HCT116 (cell line): ENCODE measurements at regions not wholly inside any gene's neighbourhood (a gene's known extent, or its start where the extent isn't known, plus 50 kb on each side); places are given as distances from the start of the nearest gene placed in this dataset.

ENCODE experiments used
- ATAC-seq: fragments of 200-7000 bp; cut with Tn5 transposase; 2 replicates; pipeline ENCODE4 v1.9.1; 2020; ENCODE audit warnings: mild to moderate bottlenecking, moderate library complexity
- BruUV-seq: library from RNA; stranded (reverse); fragments of 400-500 nt; replicated peaks from 2 replicates; lab custom pipeline; 2021; lab: Mats Ljungman, UMichigan
- CTCF ChIA-PET: fragments of 300-600 bp; sonication (Branson Sonifier 250); formaldehyde crosslinking; loops from one replicate; lab custom pipeline; 2021; ENCODE audit warnings: antibody characterized with exemption; lab: Charles Lee
- POLR2A ChIA-PET: fragments of 300-600, 350-600 bp; sonication (Branson Sonifier 250); formaldehyde crosslinking; loops from one replicate; lab custom pipeline; 2021; ENCODE audit warnings: antibody characterized with exemption; lab: Charles Lee
- RAD21 ChIA-PET, 2 experiments: fragments of 300-600 bp; sonication (Branson Sonifier 250); formaldehyde crosslinking; loops; one replicate each; lab custom pipeline; 2023; ENCODE audit warnings: low total read pairs in 2 of 2; ENCODE audit not compliant: uncharacterized antibody in 2 of 2, unreplicated experiment in 2 of 2, low non-redundant PET in 1 of 2; lab: Charles Lee
- DNase-seq: peaks from one replicate; pipeline ENCODE4 v3.0.0-alpha.2; 2010; ENCODE audit warnings: low read depth, low spot score
- H2AFZ ChIP-seq: fragments of 200-600 bp; shearing (Covaris generic), sonication (generic); 2 replicates; pipeline ENCODE4 v1.6.1; 2017; ENCODE audit warnings: low read depth, mixed run types, mixed read lengths, antibody characterized with exemption, low read length; ENCODE audit not compliant: poor library complexity, severe bottlenecking
- H3K27ac ChIP-seq: 2 replicates; pipeline ENCODE4 v1.5.1; 2012; ENCODE audit warnings: low read depth, low read length
- H3K27me3 ChIP-seq: fragments of 200-600 bp; sonication (generic); 2 replicates; pipeline ENCODE4 v1.6.1; 2016; ENCODE audit warnings: mixed run types, low read length, mixed read lengths; ENCODE audit not compliant: insufficient read depth
- H3K36me3 ChIP-seq, 2 experiments: fragments of 200-500 bp in 1 of 2; fragments of 200-600 bp in 1 of 2; sonication (Bioruptor generic) in 1 of 2; sonication (generic) in 1 of 2; 2 replicates each; pipeline versions ENCODE4 v1.5.1 to v1.6.1; 2014 to 2016; ENCODE audit warnings: low read length in 2 of 2, inconsistent platforms in 1 of 2, mixed read lengths in 1 of 2, mixed run types in 1 of 2; ENCODE audit not compliant: insufficient read depth in 2 of 2, control insufficient read depth in 1 of 2
- H3K4me1 ChIP-seq, 2 experiments: fragments of 200-600 bp in 1 of 2; sonication (generic) in 1 of 2; 2 replicates each; pipeline versions ENCODE4 v1.5.1 to v1.6.1; 2012 to 2017; ENCODE audit warnings: low read length in 2 of 2, inconsistent platforms in 1 of 2, mild to moderate bottlenecking in 1 of 2, mixed read lengths in 1 of 2, mixed run types in 1 of 2, moderate library complexity in 1 of 2; ENCODE audit not compliant: insufficient read depth in 2 of 2, control insufficient read depth in 1 of 2
- H3K4me2 ChIP-seq: fragments of 200-600 bp; sonication (generic); 2 replicates; pipeline ENCODE4 v1.6.1; 2017; ENCODE audit warnings: mixed run types, low read length, mixed read lengths
- H3K4me3 ChIP-seq, 2 experiments: fragments of 200-600 bp in 1 of 2; sonication (generic) in 1 of 2; replicated peaks in 1 of 2; 2 replicates each; pipeline ENCODE4 v1.5.1; 2011 to 2016; ENCODE audit warnings: low read length in 2 of 2, control low read depth in 1 of 2, low read depth in 1 of 2, mild to moderate bottlenecking in 1 of 2, mixed read lengths in 1 of 2, mixed run types in 1 of 2
- H3K79me2 ChIP-seq: fragments of 200-600 bp; sonication (generic); 2 replicates; pipeline ENCODE4 v1.6.1; 2017; ENCODE audit warnings: mild to moderate bottlenecking, mixed run types, low read length, moderate library complexity, mixed read lengths; ENCODE audit not compliant: insufficient read depth
- H3K9ac ChIP-seq: fragments of 200-600 bp; sonication (generic); 2 replicates; pipeline ENCODE4 v1.6.1; 2016; ENCODE audit warnings: low read length, mixed read lengths
- H3K9me2 ChIP-seq: fragments of 200-600 bp; sonication (generic), shearing (Covaris generic); 2 replicates; pipeline ENCODE4 v1.6.1; 2017; ENCODE audit warnings: mixed run types, mild to moderate bottlenecking, moderate library complexity; ENCODE audit not compliant: insufficient read depth
- H3K9me3 ChIP-seq, 2 experiments: fragments of 200-500 bp in 1 of 2; fragments of 200-600 bp in 1 of 2; sonication (Bioruptor generic) in 1 of 2; sonication (generic) in 1 of 2; 2 replicates each; pipeline ENCODE4 v1.6.1; 2014 to 2017; ENCODE audit warnings: low read length in 2 of 2, mixed read lengths in 2 of 2, inconsistent platforms in 1 of 2, low read depth in 1 of 2, mild to moderate bottlenecking in 1 of 2, mixed run types in 1 of 2, moderate library complexity in 1 of 2; ENCODE audit not compliant: control insufficient read depth in 1 of 2, insufficient read depth in 1 of 2
- H4K20me1 ChIP-seq: fragments of 200-600 bp; sonication (generic), shearing (Covaris generic); 2 replicates; pipeline ENCODE4 v1.6.1; 2017; ENCODE audit warnings: mixed run types, mild to moderate bottlenecking, moderate library complexity; ENCODE audit not compliant: insufficient read depth
- CBX3 ChIP-seq: IDR thresholded peaks from 2 replicates; pipeline ENCODE4 v1.6.1; 2012; ENCODE audit warnings: low read depth
- EZH2phosphoT487 ChIP-seq: fragments of 200-600 bp; IDR thresholded peaks from 2 replicates; pipeline ENCODE4 v1.6.1; 2018; ENCODE audit warnings: antibody characterized with exemption, borderline replicate concordance
- POLR2AphosphoS5 ChIP-seq: IDR thresholded peaks from 2 replicates; pipeline ENCODE4 v1.6.1; 2011; ENCODE audit warnings: mild to moderate bottlenecking, low read depth, low read length, moderate library complexity
- SIN3A ChIP-seq: IDR thresholded peaks from 2 replicates; pipeline ENCODE4 v1.6.1; 2012; ENCODE audit warnings: low read depth
- TCF7L2 ChIP-seq: IDR thresholded peaks from 2 replicates; pipeline ENCODE4 v1.7.0; 2011; ENCODE audit warnings: borderline replicate concordance, inconsistent platforms; ENCODE audit not compliant: insufficient read depth, insufficient read length; ENCODE audit errors: extremely low read depth
- ZNF274 ChIP-seq: fragments of 200-500 bp; sonication (Bioruptor generic); IDR thresholded peaks from 2 replicates; pipeline ENCODE4 v1.6.1; 2014; ENCODE audit warnings: mild to moderate bottlenecking, low read depth, low read length, inconsistent platforms
- intact Hi-C: fragments of 100-400 bp; cut with micrococcal nuclease; formaldehyde crosslinking; loops from 2 replicates; pipeline ENCODE4 v1.10.0; 2022
- TF ChIP-seq, protein P1 (sequence below), 3 experiments: fragments of 200-600 bp in 1 of 3; sonication (generic) in 1 of 3; IDR thresholded peaks in 2 of 3; conservative IDR thresholded peaks in 1 of 3; 2 replicates each; pipeline ENCODE4 v1.5.1; 2012 to 2017; ENCODE audit warnings: low read depth in 2 of 3, low read length in 2 of 3, antibody characterized with exemption in 1 of 3, borderline replicate concordance in 1 of 3, control low read depth in 1 of 3, mild to moderate bottlenecking in 1 of 3, mixed read lengths in 1 of 3, mixed run types in 1 of 3, moderate library complexity in 1 of 3; ENCODE audit not compliant: insufficient read depth in 1 of 3

- BruUV-seq = no TSS peak
- Histone ChIP-seq H3K27me3 (no peaks in the 10 kb centered on the region), H3K9me3 (no peaks in the 10 kb centered on the region), H3K27ac (no peak overlapping the region), H3K9ac (no peak overlapping the region), H3K4me3 (no peak overlapping the region), H3K4me2 (no peak overlapping the region), H3K79me2 (no peaks in the 10 kb centered on the region), H3K9me2 (no peaks in the 10 kb centered on the region), H3K4me1 (no peaks in the 10 kb centered on the region), H2AFZ (no peak overlapping the region), H4K20me1 (no peaks in the 10 kb centered on the region), H3K36me3 (no peaks in the 10 kb centered on the region)
- no peak for DNase-seq
- POLR2A ChIA-PET = no interaction called here
- TF ChIP-seq TCF7L2 (no peak), CBX3 (no peak), POLR2AphosphoS5 (no peak), EZH2phosphoT487 (no peak), ZNF274 (no peak), SIN3A (no peak)
- TF ChIP-seq, protein P1, sequence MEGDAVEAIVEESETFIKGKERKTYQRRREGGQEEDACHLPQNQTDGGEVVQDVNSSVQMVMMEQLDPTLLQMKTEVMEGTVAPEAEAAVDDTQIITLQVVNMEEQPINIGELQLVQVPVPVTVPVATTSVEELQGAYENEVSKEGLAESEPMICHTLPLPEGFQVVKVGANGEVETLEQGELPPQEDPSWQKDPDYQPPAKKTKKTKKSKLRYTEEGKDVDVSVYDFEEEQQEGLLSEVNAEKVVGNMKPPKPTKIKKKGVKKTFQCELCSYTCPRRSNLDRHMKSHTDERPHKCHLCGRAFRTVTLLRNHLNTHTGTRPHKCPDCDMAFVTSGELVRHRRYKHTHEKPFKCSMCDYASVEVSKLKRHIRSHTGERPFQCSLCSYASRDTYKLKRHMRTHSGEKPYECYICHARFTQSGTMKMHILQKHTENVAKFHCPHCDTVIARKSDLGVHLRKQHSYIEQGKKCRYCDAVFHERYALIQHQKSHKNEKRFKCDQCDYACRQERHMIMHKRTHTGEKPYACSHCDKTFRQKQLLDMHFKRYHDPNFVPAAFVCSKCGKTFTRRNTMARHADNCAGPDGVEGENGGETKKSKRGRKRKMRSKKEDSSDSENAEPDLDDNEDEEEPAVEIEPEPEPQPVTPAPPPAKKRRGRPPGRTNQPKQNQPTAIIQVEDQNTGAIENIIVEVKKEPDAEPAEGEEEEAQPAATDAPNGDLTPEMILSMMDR (IDR thresholded peaks at IDR 0.05 in 2 of 3, conservative IDR thresholded peaks at IDR 0.05 in 1 of 3; ENCODE audit: borderline replicate concordance in 1 of 3, insufficient read depth in 1 of 3, low read depth in 2 of 3, low read length in 2 of 3) = no peak
- intact Hi-C loops = no loop called here
- CTCF ChIA-PET = no interaction called here
- RAD21 ChIA-PET = no interaction called here
- ATAC-seq = no peak
These were observed 340.6 kb downstream of the TBL1XR1 start for GRCh38 chr3:176856721-176857120.

DNA sequence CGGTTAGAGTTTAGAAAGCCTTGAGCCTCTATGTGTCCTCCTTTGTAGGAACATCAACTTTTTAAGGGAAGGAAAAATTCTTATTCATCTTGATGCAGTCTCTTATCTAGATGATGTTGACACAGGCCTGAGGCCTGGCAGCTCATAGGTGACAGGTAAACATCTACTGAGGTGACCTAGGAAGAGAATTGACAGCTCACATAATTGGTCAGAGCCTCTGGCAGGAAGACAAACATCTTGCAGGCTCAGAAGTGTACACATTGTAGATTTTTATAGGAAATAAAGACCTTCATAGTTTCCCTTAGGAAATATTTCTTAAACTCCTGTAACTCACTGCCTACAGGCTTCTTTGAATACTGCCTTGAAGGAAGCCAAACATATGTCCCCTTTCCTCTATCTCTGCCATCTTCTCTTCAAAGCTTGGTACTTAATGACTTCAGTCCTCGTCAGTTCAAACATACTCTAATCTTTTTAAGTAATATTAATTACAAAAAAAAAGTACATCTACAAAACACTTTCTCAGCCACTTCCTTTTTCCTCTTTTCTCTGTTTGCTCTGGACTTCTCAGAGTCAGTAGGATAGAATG lies 341.3 kb downstream of the TBL1XR1 start:
- POLR2A ChIA-PET = no interaction called here
- no peak overlapping the region for H2AFZ ChIP-seq
- no peak for ATAC-seq
- no peak for DNase-seq
- H3K79me2 ChIP-seq = no peaks in the 10 kb centered on the region
- intact Hi-C loops = no loop called here
- no peak overlapping the region for H3K4me3 ChIP-seq
- no peak overlapping the region for H3K9ac ChIP-seq
- H3K4me2 ChIP-seq = no peak overlapping the region
- CTCF ChIA-PET = no interaction called here
- TF ChIP-seq POLR2AphosphoS5 = no peak
- TF ChIP-seq, all 23 proteins: peak for 0
- RAD21 ChIA-PET = no interaction called here
- no TSS peak for BruUV-seq
- H3K4me1 ChIP-seq = no peaks in the 10 kb centered on the region
- no peaks in the 10 kb centered on the region for H4K20me1 ChIP-seq
- no peak overlapping the region for H3K27ac ChIP-seq
- no peaks in the 10 kb centered on the region for H3K9me3 ChIP-seq
- no peaks in the 10 kb centered on the region for H3K36me3 ChIP-seq
- H3K9me2 ChIP-seq = no peaks in the 10 kb centered on the region
- no peaks in the 10 kb centered on the region for H3K27me3 ChIP-seq
